Colonic mucosa (tissue), 4 donors: ENCODE measurements at regions not wholly inside any gene's neighbourhood (a gene's known extent, or its start where the extent isn't known, plus 50 kb on each side); places are given as distances from the start of the nearest gene placed in this dataset.
A peak's percentile ranks its signal among the peaks of the same experiment; 100 is the strongest.

ENCODE experiments used
- DNase-seq: peaks from one replicate; pipeline ENCODE4 v3.0.0-alpha.2; 2020
- H3K27ac ChIP-seq: fragments of 200-600 bp; one replicate; pipeline ENCODE4 v1.8.0; 2021
- H3K27me3 ChIP-seq: fragments of 200-600 bp; one replicate; pipeline ENCODE4 v1.8.0; 2021
- H3K36me3 ChIP-seq: fragments of 200-600 bp; one replicate; pipeline ENCODE4 v1.8.0; 2021
- H3K4me1 ChIP-seq: fragments of 200-600 bp; one replicate; pipeline ENCODE4 v1.8.0; 2021; ENCODE audit warnings: mild to moderate bottlenecking
- H3K4me3 ChIP-seq: fragments of 200-600 bp; one replicate; pipeline ENCODE4 v1.8.0; 2021
- H3K9ac ChIP-seq, 2 donors: one replicate each; pipeline ENCODE4 v1.7.0; 2013; ENCODE audit warnings: control low read depth in 2 of 2, low read depth in 2 of 2, low read length in 2 of 2
- H3K9me3 ChIP-seq: fragments of 200-600 bp; one replicate; pipeline ENCODE4 v1.8.0; 2021
- CTCF ChIP-seq: fragments of 200-600 bp; IDR thresholded peaks from one replicate; pipeline ENCODE4 v1.8.0; 2022; ENCODE audit warnings: antibody characterized with exemption, mild to moderate bottlenecking
- intact Hi-C: fragments of 100-400 bp; cut with DNase I; formaldehyde crosslinking; loops from one replicate; pipeline ENCODE4 v1.14.1; 2022
- donor health status: healthy.
- donor health status: DM: no; HTN: no; CAD: no.
- donor health status: DM: no; HTN: no; CAD: no.

- H3K9me3 ChIP-seq: no peaks in the 10 kb centered on the region
- H3K27ac ChIP-seq: no peak overlapping the region
- H3K9ac ChIP-seq: no peak overlapping the region
- no peaks in the 10 kb centered on the region for H3K4me1 ChIP-seq
- no peak for TF ChIP-seq CTCF
- no peaks in the 10 kb centered on the region for H3K36me3 ChIP-seq
- no peaks in the 10 kb centered on the region for H3K27me3 ChIP-seq
- intact Hi-C loops: no loop called here
- DNase-seq: no peak
- H3K4me3 ChIP-seq: no peak overlapping the region
Observed at GRCh38 chr1:29521438-29521715, 285.1 kb downstream of the PTPRU start.

GRCh38 chr1:29520571-29521437 lies 284.5 kb downstream of the PTPRU start:
- no peak overlapping the region for H3K27ac ChIP-seq
- no peak for DNase-seq
- no peaks in the 10 kb centered on the region for H3K36me3 ChIP-seq
- H3K9ac ChIP-seq: no peak overlapping the region
- H3K9me3 ChIP-seq: no peaks in the 10 kb centered on the region
- no peaks in the 10 kb centered on the region for H3K4me1 ChIP-seq
- no peak for TF ChIP-seq CTCF
- intact Hi-C loops: no loop called here
- H3K4me3 ChIP-seq: no peak overlapping the region
- no peaks in the 10 kb centered on the region for H3K27me3 ChIP-seq

GRCh38 chr1:29519788-29520110 lies 283.4 kb downstream of the PTPRU start:
- DNase-seq: peak; percentile 13
- Histone ChIP-seq H3K9ac (no peak overlapping the region), H3K4me3 (no peak overlapping the region), H3K36me3 (no peaks in the 10 kb centered on the region), H3K27me3 (no peaks in the 10 kb centered on the region), H3K9me3 (no peaks in the 10 kb centered on the region), H3K27ac (no peak overlapping the region), H3K4me1 (no peaks in the 10 kb centered on the region)
- intact Hi-C loops: no loop called here
- no peak for TF ChIP-seq CTCF

GRCh38 chr1:29519108-29519787 lies 282.9 kb downstream of the PTPRU start:
- TF ChIP-seq CTCF: no peak
- Histone ChIP-seq H3K27ac (no peak overlapping the region), H3K4me3 (no peak overlapping the region), H3K36me3 (no peaks in the 10 kb centered on the region), H3K4me1 (no peaks in the 10 kb centered on the region), H3K27me3 (no peaks in the 10 kb centered on the region), H3K9me3 (no peaks in the 10 kb centered on the region), H3K9ac (no peak overlapping the region)
- DNase-seq: peak; percentile 10
- intact Hi-C loops: no loop called here

- no peaks in the 10 kb centered on the region for H3K4me1 ChIP-seq
- no peak overlapping the region for H3K27ac ChIP-seq
- no peak for TF ChIP-seq CTCF
- intact Hi-C loops: no loop called here
- no peaks in the 10 kb centered on the region for H3K9me3 ChIP-seq
- no peaks in the 10 kb centered on the region for H3K36me3 ChIP-seq
- H3K4me3 ChIP-seq: no peak overlapping the region
- H3K9ac ChIP-seq: no peak overlapping the region
- H3K27me3 ChIP-seq: no peaks in the 10 kb centered on the region
- DNase-seq: peak; percentile 7
Observed at GRCh38 chr1:29518183-29518835, 282.0 kb downstream of the PTPRU start.
